Activated B cell treated with CpG ODN at 0.5 μM for 24 hours (primary cell): ENCODE measurements at regions not wholly inside any gene's neighbourhood (a gene's known extent, or its start where the extent isn't known, plus 50 kb on each side); places are given as distances from the start of the nearest gene placed in this dataset.

Experiments
- ATAC-seq: fragments of 200-7000 bp; cut with Tn5 transposase; one replicate; pipeline ENCODE4 v1.10.0; 2021; ENCODE audit warnings: low read depth, mild to moderate bottlenecking, moderate library complexity
- CTCF ChIA-PET: fragments of 350-600 bp; sonication (Branson Sonifier 250); formaldehyde crosslinking; loops from one replicate; lab custom pipeline; 2021; ENCODE audit warnings: antibody characterized with exemption; lab: Charles Lee
- POLR2A ChIA-PET: fragments of 350-600 bp; sonication (Branson Sonifier 250); formaldehyde crosslinking; loops from one replicate; lab custom pipeline; 2021; ENCODE audit warnings: antibody characterized with exemption; lab: Charles Lee
- DNase-seq: peaks from one replicate; pipeline ENCODE4 v3.0.0; 2022
- H3K27ac Mint-ChIP-seq: one replicate; pipeline ENCODE4 v1.8.0; 2020; ENCODE audit warnings: mixed read lengths
- H3K27me3 Mint-ChIP-seq: one replicate; pipeline ENCODE4 v1.8.0; 2021; ENCODE audit warnings: mixed read lengths
- H3K36me3 Mint-ChIP-seq: one replicate; pipeline ENCODE4 v1.8.0; 2021; ENCODE audit warnings: low read depth, mixed read lengths
- H3K4me1 Mint-ChIP-seq: one replicate; pipeline ENCODE4 v1.8.0; 2021; ENCODE audit warnings: mixed read lengths
- H3K4me3 Mint-ChIP-seq: one replicate; pipeline ENCODE4 v1.8.0; 2020; ENCODE audit warnings: mild to moderate bottlenecking, mixed read lengths
- H3K9me3 Mint-ChIP-seq: one replicate; pipeline ENCODE4 v1.8.0; 2020; ENCODE audit warnings: mixed read lengths
- CTCF ChIP-seq: fragments of 200-600 bp; IDR thresholded peaks from one replicate; pipeline ENCODE4 v1.8.0; 2022; ENCODE audit warnings: antibody characterized with exemption, mild to moderate bottlenecking
- intact Hi-C: fragments of 100-400 bp; cut with micrococcal nuclease; formaldehyde crosslinking; loops from one replicate; pipeline ENCODE4 v1.15.1; 2024

DNA sequence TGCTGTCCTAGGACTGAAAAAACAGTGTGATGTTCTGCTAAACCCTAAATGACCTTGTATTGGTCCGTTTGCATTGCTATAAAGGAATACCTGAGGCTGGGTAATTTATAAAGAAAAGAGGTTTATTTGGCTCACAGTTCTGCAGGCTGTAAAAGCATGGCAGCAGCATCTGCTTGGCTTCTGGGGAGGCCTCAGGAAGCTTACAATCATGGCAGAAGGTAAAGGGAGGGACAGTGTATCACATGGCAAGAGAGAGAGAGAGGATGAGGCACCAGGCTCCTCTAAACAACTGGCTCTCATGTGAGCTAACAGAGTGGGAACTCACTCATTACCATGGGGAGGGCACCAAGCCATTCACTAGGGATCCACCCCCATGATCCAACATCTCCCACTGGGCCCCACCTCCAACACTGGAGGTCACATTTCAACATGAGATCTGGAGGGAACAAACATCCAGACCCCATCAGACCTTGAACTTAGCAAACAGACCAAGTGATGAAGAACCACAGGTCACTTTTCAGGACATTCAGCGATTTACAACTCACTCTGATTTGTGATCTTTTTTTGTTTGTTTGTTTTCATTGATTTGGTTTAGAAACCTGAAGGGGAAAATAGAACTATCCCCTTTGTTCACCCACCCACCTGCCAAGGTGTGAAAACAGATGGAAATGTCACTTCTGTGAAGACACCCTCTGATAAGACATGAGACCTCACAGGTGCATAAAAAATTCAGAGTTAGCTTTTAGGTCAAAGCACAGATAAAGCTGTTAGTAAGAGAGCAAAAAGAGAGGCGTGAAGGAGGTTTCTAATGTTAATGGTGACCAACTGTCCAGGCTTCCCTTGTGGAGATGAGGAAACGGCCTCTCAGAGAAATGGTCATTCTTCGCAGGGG lies 104.2 kb upstream of the RALGPS2 start:
- no peak for TF ChIP-seq CTCF
- no peaks in the 10 kb centered on the region for H3K9me3 Mint-ChIP-seq
- H3K36me3 Mint-ChIP-seq = no peaks in the 10 kb centered on the region
- no peak overlapping the region for H3K4me3 Mint-ChIP-seq
- intact Hi-C loops = no loop called here
- DNase-seq (no peak), ATAC-seq (no peak)
- H3K27ac Mint-ChIP-seq = peak overlapping the region; percentile 24
- ChIA-PET POLR2A (no interaction called here), CTCF (no interaction called here)
- H3K4me1 Mint-ChIP-seq = peaks cover 63% of the 10 kb centered on the region
- H3K27me3 Mint-ChIP-seq = no peaks in the 10 kb centered on the region

DNA sequence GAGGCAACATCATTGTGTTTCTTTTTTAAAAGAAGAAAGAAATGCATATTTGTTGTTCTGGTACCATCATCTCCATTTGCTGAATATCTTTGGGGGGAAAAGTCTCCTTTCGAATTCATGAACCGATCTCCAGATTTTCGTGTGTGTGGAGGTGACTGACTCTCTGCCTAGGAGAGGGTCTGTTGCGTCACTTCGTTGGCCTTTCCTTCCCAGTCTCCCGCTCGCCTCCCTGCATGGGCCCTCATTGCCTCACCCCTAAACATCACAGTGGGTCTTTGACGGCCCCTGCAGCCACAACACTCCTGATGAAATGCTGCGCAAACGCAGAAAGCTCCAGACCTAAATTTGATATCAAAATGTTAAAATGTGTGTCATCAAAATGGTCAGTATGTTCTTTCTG lies 103.2 kb upstream of the RALGPS2 start:
- H3K36me3 Mint-ChIP-seq = no peaks in the 10 kb centered on the region
- no peak for TF ChIP-seq CTCF
- POLR2A ChIA-PET = interaction anchor here (1.3 kb wide), 1 partner anchor 38 kb away, joined by 3 read pairs; no protein-coding TSS in a partner anchor
- H3K27me3 Mint-ChIP-seq = no peaks in the 10 kb centered on the region
- DNase-seq = no peak
- intact Hi-C loops = no loop called here
- no peak overlapping the region for H3K4me3 Mint-ChIP-seq
- H3K4me1 Mint-ChIP-seq = peaks cover 64% of the 10 kb centered on the region
- no peaks in the 10 kb centered on the region for H3K9me3 Mint-ChIP-seq
- CTCF ChIA-PET = no interaction called here
- no peak for ATAC-seq
- H3K27ac Mint-ChIP-seq = no peak overlapping the region

DNA sequence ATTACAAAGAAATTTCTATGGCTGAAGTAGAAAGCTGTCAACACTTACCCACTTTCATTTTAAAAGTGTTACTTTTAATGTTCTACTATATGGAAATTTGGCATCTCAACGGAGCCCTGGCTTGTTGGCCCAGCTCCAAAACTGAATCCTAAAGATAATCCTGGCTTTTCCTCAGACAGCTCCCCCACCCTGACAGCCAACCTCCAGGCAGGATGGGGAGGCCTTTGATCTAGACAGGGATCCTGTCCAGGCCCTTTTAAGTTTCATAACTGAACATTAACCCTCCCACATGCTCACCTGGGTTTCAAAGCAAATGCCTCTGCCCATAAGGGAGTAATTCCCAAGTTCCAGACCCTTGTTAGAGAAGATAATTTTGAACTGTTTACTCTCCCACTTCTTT lies 99.3 kb upstream of the RALGPS2 start:
- no peaks in the 10 kb centered on the region for H3K9me3 Mint-ChIP-seq
- peaks cover 59% of the 10 kb centered on the region for H3K4me1 Mint-ChIP-seq
- no peaks in the 10 kb centered on the region for H3K36me3 Mint-ChIP-seq
- ChIA-PET POLR2A (interaction anchor here (0.6 kb wide), 1 partner anchor 12 kb away, joined by 4 read pairs; no protein-coding TSS in a partner anchor), CTCF (interaction anchor here (1.4 kb wide), 1 partner anchor 9 kb away, joined by 4 read pairs; no protein-coding TSS in a partner anchor)
- intact Hi-C loops = loop anchor here (2.0 kb wide), 2 partner anchors 13 kb away; no protein-coding TSS in a partner anchor
- no peaks in the 10 kb centered on the region for H3K27me3 Mint-ChIP-seq
- no peak for TF ChIP-seq CTCF
- DNase-seq (no peak), ATAC-seq (no peak)
- no peak overlapping the region for H3K4me3 Mint-ChIP-seq
- no peak overlapping the region for H3K27ac Mint-ChIP-seq

- ATAC-seq (no peak), DNase-seq (no peak)
- intact Hi-C loops = loop anchor here (2.0 kb wide), 1 partner anchor 14 kb away; no protein-coding TSS in a partner anchor
- ChIA-PET POLR2A (interaction anchor here (1.0 kb wide), 1 partner anchor 98 kb away, joined by 3 read pairs; no protein-coding TSS in a partner anchor), CTCF (no interaction called here)
- Mint-ChIP-seq H3K27ac (no peak overlapping the region), H3K4me3 (no peak overlapping the region), H3K27me3 (no peaks in the 10 kb centered on the region), H3K36me3 (no peaks in the 10 kb centered on the region), H3K4me1 (peaks cover 54% of the 10 kb centered on the region), H3K9me3 (no peaks in the 10 kb centered on the region)
- TF ChIP-seq CTCF = no peak
Observed at GRCh38 chr1:178627037-178627436, 98.0 kb upstream of the RALGPS2 start.

- H3K4me1 Mint-ChIP-seq = peaks cover 58% of the 10 kb centered on the region
- no peak overlapping the region for H3K4me3 Mint-ChIP-seq
- no peak for ATAC-seq
- no peak for TF ChIP-seq CTCF
- no peak for DNase-seq
- H3K27ac Mint-ChIP-seq = no peak overlapping the region
- H3K9me3 Mint-ChIP-seq = no peaks in the 10 kb centered on the region
- intact Hi-C loops = no loop called here
- ChIA-PET POLR2A (interaction anchor here (0.6 to 1.2 kb wide), 2 partner anchors 9 to 23 kb away, joined by 3 to 4 read pairs; no protein-coding TSS in a partner anchor), CTCF (no interaction called here)
- H3K27me3 Mint-ChIP-seq = no peaks in the 10 kb centered on the region
- H3K36me3 Mint-ChIP-seq = no peaks in the 10 kb centered on the region
Observed at GRCh38 chr1:178628637-178629251, 96.3 kb upstream of the RALGPS2 start.
